Right lobe of liver (tissue), 6 donors: ENCODE measurements at regions not wholly inside any gene's neighbourhood (a gene's known extent, or its start where the extent isn't known, plus 50 kb on each side); places are given as distances from the start of the nearest gene placed in this dataset.

Experiments used
- ATAC-seq, 4 donors: fragments of 200-7000 bp; cut with Tn5 transposase; one replicate each; pipeline ENCODE4 v1.9.1; 2020; ENCODE audit warnings: mild to moderate bottlenecking in 4 of 4, moderate library complexity in 4 of 4
- DNase-seq, 3 donors: peaks; one replicate each; pipeline ENCODE4 v3.0.0-alpha.2; 2020
- H3K27ac ChIP-seq, 3 donors: fragments of 200-600 bp; one replicate each; pipeline ENCODE4 v1.8.0; 2022
- H3K27me3 ChIP-seq, 2 donors: fragments of 200-600 bp; one replicate each; pipeline ENCODE4 v1.8.0; 2022
- H3K36me3 ChIP-seq, 4 donors: fragments of 200-600 bp; sonication (generic) in 1 of 4; one replicate each; pipeline versions ENCODE4 v1.5.1 to v1.8.0; 2017 to 2022; ENCODE audit warnings: control low read depth in 1 of 4
- H3K4me1 ChIP-seq, 4 donors: fragments of 200-600 bp; sonication (generic) in 1 of 4; one replicate each; pipeline versions ENCODE4 v1.5.1 to v1.8.0; 2017 to 2022; ENCODE audit warnings: control low read depth in 1 of 4
- H3K4me3 ChIP-seq, 3 donors: fragments of 200-600 bp; one replicate each; pipeline ENCODE4 v1.8.0; 2022
- H3K9me3 ChIP-seq, 4 donors: fragments of 200-600 bp; sonication (generic) in 1 of 4; one replicate each; pipeline versions ENCODE4 v1.5.1 to v1.8.0; 2017 to 2022; ENCODE audit warnings: control low read depth in 1 of 4
- POLR2A ChIP-seq: fragments of 450-650 bp; IDR thresholded peaks from one replicate; pipeline ENCODE4 v1.6.1; 2017; ENCODE audit warnings: antibody characterized with exemption, mild to moderate bottlenecking
- WGBS: methylation state at CpG from one replicate; pipeline ENCODE4 v1.1.6; 2018; ENCODE audit warnings: low coverage, low lambda C conversion rate; ENCODE audit not compliant: insufficient coverage; ENCODE audit errors: missing lambda C conversion rate; 5-methylcytosine and 5-hydroxymethylcytosine counted together
- intact Hi-C, 2 donors: fragments of 100-400 bp; cut with DNase I; formaldehyde crosslinking; loops; one replicate each; pipeline versions ENCODE4 v1.11.2 to v1.14.1; 2022
- TF ChIP-seq, protein P1 (sequence below), 4 donors: fragments of 200-600 bp in 3 of 4; fragments of 450-650 bp in 1 of 4; IDR thresholded peaks; one replicate each; pipeline versions ENCODE4 v1.5.1 to v1.8.0; 2016 to 2022; ENCODE audit warnings: antibody characterized with exemption in 4 of 4, mild to moderate bottlenecking in 2 of 4
- donor health status: DM: no; HTN: yes; CAD: no.
- donor health status: DM: no; HTN: no; CAD: no.
- donor health status: DM: no; HTN: no; CAD: no.
- donor health status: DM: no; HTN: yes; CAD: no.
- donor health status: DM: no; HTN: yes; CAD: no.

- Histone ChIP-seq H3K4me3 (no peak overlapping the region), H3K9me3 (no peaks in the 10 kb centered on the region), H3K4me1 (no peaks in the 10 kb centered on the region), H3K36me3 (no peaks in the 10 kb centered on the region), H3K27ac (no peak overlapping the region), H3K27me3 (no peaks in the 10 kb centered on the region)
- TF ChIP-seq, protein P1, sequence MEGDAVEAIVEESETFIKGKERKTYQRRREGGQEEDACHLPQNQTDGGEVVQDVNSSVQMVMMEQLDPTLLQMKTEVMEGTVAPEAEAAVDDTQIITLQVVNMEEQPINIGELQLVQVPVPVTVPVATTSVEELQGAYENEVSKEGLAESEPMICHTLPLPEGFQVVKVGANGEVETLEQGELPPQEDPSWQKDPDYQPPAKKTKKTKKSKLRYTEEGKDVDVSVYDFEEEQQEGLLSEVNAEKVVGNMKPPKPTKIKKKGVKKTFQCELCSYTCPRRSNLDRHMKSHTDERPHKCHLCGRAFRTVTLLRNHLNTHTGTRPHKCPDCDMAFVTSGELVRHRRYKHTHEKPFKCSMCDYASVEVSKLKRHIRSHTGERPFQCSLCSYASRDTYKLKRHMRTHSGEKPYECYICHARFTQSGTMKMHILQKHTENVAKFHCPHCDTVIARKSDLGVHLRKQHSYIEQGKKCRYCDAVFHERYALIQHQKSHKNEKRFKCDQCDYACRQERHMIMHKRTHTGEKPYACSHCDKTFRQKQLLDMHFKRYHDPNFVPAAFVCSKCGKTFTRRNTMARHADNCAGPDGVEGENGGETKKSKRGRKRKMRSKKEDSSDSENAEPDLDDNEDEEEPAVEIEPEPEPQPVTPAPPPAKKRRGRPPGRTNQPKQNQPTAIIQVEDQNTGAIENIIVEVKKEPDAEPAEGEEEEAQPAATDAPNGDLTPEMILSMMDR (IDR thresholded peaks at IDR 0.05): no peak
- no peak for TF ChIP-seq POLR2A
- WGBS: 50% methylated on average over 8 of the region's 8 CpGs
- no peak for DNase-seq
- intact Hi-C loops: no loop called here
- peak in 1 of 4 donors; percentile 35 for ATAC-seq
Observed at GRCh38 chr1:212495766-212496494, 63.2 kb downstream of the NENF start.

GRCh38 chr1:212496682-212497081 is 64.0 kb downstream of the NENF start:
- no peak for TF ChIP-seq POLR2A
- TF ChIP-seq, protein P1 (IDR thresholded peaks at IDR 0.05): no peak
- no peak overlapping the region for H3K27ac ChIP-seq
- no peaks in the 10 kb centered on the region for H3K36me3 ChIP-seq
- intact Hi-C loops: no loop called here
- no peaks in the 10 kb centered on the region for H3K27me3 ChIP-seq
- DNase-seq: no peak
- H3K9me3 ChIP-seq: no peaks in the 10 kb centered on the region
- no peak overlapping the region for H3K4me3 ChIP-seq
- H3K4me1 ChIP-seq: no peaks in the 10 kb centered on the region
- 81% methylated on average over 4 of the region's 4 CpGs for WGBS
- ATAC-seq: no peak

GRCh38 chr1:212497553-212497952 is 64.8 kb downstream of the NENF start:
- no peak overlapping the region for H3K27ac ChIP-seq
- DNase-seq: no peak
- H3K36me3 ChIP-seq: no peaks in the 10 kb centered on the region
- ATAC-seq: no peak
- TF ChIP-seq, protein P1 (IDR thresholded peaks at IDR 0.05): no peak
- no peak for TF ChIP-seq POLR2A
- H3K4me1 ChIP-seq: no peaks in the 10 kb centered on the region
- no peaks in the 10 kb centered on the region for H3K27me3 ChIP-seq
- H3K4me3 ChIP-seq: no peak overlapping the region
- WGBS: 83% methylated on average over 1 of the region's 3 CpGs
- intact Hi-C loops: no loop called here
- no peaks in the 10 kb centered on the region for H3K9me3 ChIP-seq

GRCh38 chr1:212498283-212499040 is 65.7 kb downstream of the NENF start:
- Histone ChIP-seq H3K4me3 (no peak overlapping the region), H3K36me3 (no peaks in the 10 kb centered on the region), H3K27ac (no peak overlapping the region), H3K9me3 (no peaks in the 10 kb centered on the region), H3K4me1 (no peaks in the 10 kb centered on the region), H3K27me3 (no peaks in the 10 kb centered on the region)
- DNase-seq (no peak), ATAC-seq (peak in 3 of 4 donors; percentile 28 to 50 (median 45))
- 51% methylated on average over 8 of the region's 9 CpGs for WGBS
- no peak for TF ChIP-seq POLR2A
- TF ChIP-seq, protein P1 (IDR thresholded peaks at IDR 0.05): no peak
- intact Hi-C loops: no loop called here
